Karpas-422 (cell line): ENCODE measurements at regions not wholly inside any gene's neighbourhood (a gene's known extent, or its start where the extent isn't known, plus 50 kb on each side); places are given as distances from the start of the nearest gene placed in this dataset.

Experiments
- DNase-seq: peaks from one replicate; pipeline ENCODE4 v3.0.0-alpha.2; 2015
- H2AFZ ChIP-seq: fragments of 200-600 bp; sonication (generic); 2 replicates; pipeline ENCODE4 v1.6.1; 2014; ENCODE audit warnings: antibody characterized with exemption, low read length, mixed read lengths
- H3K27ac ChIP-seq: fragments of 200-600 bp; sonication (generic); 2 replicates; pipeline ENCODE4 v1.5.1; 2014; ENCODE audit warnings: mild to moderate bottlenecking, low read length, moderate library complexity
- H3K27me3 ChIP-seq: fragments of 200-600 bp; sonication (generic); 2 replicates; pipeline ENCODE4 v1.6.1; 2014; ENCODE audit warnings: low read length, mixed read lengths
- H3K36me3 ChIP-seq: fragments of 200-600 bp; sonication (generic); 2 replicates; pipeline ENCODE4 v1.6.1; 2014; ENCODE audit warnings: low read length, mixed read lengths; ENCODE audit not compliant: insufficient read depth
- H3K4me1 ChIP-seq: fragments of 200-600 bp; sonication (generic); 2 replicates; pipeline ENCODE4 v1.6.1; 2014; ENCODE audit warnings: mild to moderate bottlenecking, low read length, mixed read lengths
- H3K4me2 ChIP-seq: fragments of 200-600 bp; sonication (generic); 2 replicates; pipeline ENCODE4 v1.6.1; 2014; ENCODE audit warnings: low read length, low read depth, mild to moderate bottlenecking; ENCODE audit not compliant: poor library complexity, severe bottlenecking
- H3K4me3 ChIP-seq: fragments of 200-600 bp; sonication (generic); 2 replicates; pipeline ENCODE4 v1.5.1; 2014; ENCODE audit warnings: mild to moderate bottlenecking, antibody characterized with exemption, low read length, mixed read lengths
- H3K79me2 ChIP-seq: fragments of 200-600 bp; sonication (generic); 2 replicates; pipeline ENCODE4 v1.6.1; 2014; ENCODE audit warnings: mild to moderate bottlenecking, low read length, mixed read lengths
- H3K9ac ChIP-seq: fragments of 200-600 bp; sonication (generic); 2 replicates; pipeline ENCODE4 v1.6.0; 2014; ENCODE audit warnings: low read length
- H3K9me2 ChIP-seq: fragments of 200-600 bp; sonication (generic), shearing (Covaris generic); replicated peaks from 2 replicates; pipeline ENCODE4 v1.6.0; 2014; ENCODE audit warnings: mild to moderate bottlenecking, low read length, moderate library complexity; ENCODE audit not compliant: insufficient read depth
- H3K9me3 ChIP-seq: fragments of 300-700, 200-600 bp; sonication (generic); 2 replicates; pipeline ENCODE4 v1.6.1; 2014; ENCODE audit warnings: low read length, mixed read lengths
- H4K20me1 ChIP-seq: fragments of 200-600 bp; sonication (generic); 2 replicates; pipeline ENCODE4 v1.6.1; 2014; ENCODE audit warnings: mild to moderate bottlenecking, antibody characterized with exemption, low read length, low read depth; ENCODE audit not compliant: insufficient read depth

- Histone ChIP-seq H3K9me2 (no peaks in the 10 kb centered on the region), H3K9ac (no peak overlapping the region), H3K79me2 (no peaks in the 10 kb centered on the region), H3K27me3 (no peaks in the 10 kb centered on the region), H2AFZ (no peak overlapping the region), H3K4me3 (no peak overlapping the region), H3K27ac (no peak overlapping the region), H3K9me3 (no peaks in the 10 kb centered on the region; the same call in 1 of the 2 replicates), H3K4me1 (no peaks in the 10 kb centered on the region), H3K36me3 (no peaks in the 10 kb centered on the region), H4K20me1 (no peaks in the 10 kb centered on the region), H3K4me2 (no peak overlapping the region)
- DNase-seq: no peak
These were observed 149.5 kb downstream of the C9orf50 start for GRCh38 chr9:129471201-129472019.

- Histone ChIP-seq H3K9me3 (no peaks in the 10 kb centered on the region; the same call in 1 of the 2 replicates), H3K9ac (no peak overlapping the region), H2AFZ (no peak overlapping the region), H3K4me1 (no peaks in the 10 kb centered on the region), H4K20me1 (no peaks in the 10 kb centered on the region), H3K27ac (no peak overlapping the region), H3K27me3 (no peaks in the 10 kb centered on the region), H3K9me2 (no peaks in the 10 kb centered on the region), H3K36me3 (no peaks in the 10 kb centered on the region), H3K4me2 (no peak overlapping the region), H3K4me3 (no peak overlapping the region), H3K79me2 (no peaks in the 10 kb centered on the region)
- no peak for DNase-seq
These were observed 150.9 kb downstream of the C9orf50 start for GRCh38 chr9:129469988-129470316.

DNA sequence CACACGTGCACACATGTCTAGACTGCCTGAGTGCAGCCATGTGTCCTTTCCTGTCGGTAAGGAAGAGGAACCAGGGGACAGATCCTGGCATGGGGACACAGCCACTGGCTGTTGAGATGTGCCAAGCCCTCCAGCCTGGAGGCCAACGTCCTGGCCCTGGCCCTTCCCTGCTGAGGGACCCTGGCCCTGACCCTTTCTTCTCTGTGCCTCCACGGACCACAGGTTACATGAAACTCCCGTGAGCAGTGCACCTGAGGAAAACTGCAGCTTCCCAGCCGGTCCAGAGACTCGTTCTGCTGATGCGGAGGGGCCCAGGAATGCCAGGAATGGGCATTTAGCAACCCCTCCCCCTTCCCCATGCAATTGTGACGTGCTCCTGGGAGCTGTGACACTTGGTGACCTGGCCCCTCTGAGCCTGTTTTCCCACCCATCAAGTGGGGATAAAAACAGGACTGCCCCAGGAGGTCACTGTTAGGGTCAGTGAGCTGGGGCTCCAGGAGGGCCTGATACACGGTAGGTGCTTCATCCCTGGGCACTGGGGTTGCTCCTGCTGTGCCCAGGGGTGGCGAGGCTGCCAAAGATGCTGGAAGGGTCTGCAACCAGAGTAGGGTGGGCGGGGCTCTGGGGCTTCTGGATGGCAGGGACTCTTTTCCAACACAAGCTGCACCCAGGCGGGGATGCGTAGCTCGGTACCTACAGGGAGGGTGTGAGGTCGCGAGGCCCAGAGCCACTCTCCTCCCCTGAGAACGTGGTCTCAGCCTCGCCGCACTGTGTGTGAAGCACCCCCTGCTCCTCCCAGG is 151.5 kb downstream of the C9orf50 start:
- no peaks in the 10 kb centered on the region for H3K36me3 ChIP-seq
- DNase-seq: no peak
- H3K4me2 ChIP-seq: no peak overlapping the region
- no peaks in the 10 kb centered on the region for H4K20me1 ChIP-seq
- H3K4me1 ChIP-seq: no peaks in the 10 kb centered on the region
- no peak overlapping the region for H3K9ac ChIP-seq
- no peaks in the 10 kb centered on the region; the same call in 1 of the 2 replicates for H3K9me3 ChIP-seq
- no peak overlapping the region for H2AFZ ChIP-seq
- H3K4me3 ChIP-seq: no peak overlapping the region
- H3K27ac ChIP-seq: no peak overlapping the region
- H3K9me2 ChIP-seq: no peaks in the 10 kb centered on the region
- H3K27me3 ChIP-seq: no peaks in the 10 kb centered on the region
- no peaks in the 10 kb centered on the region for H3K79me2 ChIP-seq

DNA sequence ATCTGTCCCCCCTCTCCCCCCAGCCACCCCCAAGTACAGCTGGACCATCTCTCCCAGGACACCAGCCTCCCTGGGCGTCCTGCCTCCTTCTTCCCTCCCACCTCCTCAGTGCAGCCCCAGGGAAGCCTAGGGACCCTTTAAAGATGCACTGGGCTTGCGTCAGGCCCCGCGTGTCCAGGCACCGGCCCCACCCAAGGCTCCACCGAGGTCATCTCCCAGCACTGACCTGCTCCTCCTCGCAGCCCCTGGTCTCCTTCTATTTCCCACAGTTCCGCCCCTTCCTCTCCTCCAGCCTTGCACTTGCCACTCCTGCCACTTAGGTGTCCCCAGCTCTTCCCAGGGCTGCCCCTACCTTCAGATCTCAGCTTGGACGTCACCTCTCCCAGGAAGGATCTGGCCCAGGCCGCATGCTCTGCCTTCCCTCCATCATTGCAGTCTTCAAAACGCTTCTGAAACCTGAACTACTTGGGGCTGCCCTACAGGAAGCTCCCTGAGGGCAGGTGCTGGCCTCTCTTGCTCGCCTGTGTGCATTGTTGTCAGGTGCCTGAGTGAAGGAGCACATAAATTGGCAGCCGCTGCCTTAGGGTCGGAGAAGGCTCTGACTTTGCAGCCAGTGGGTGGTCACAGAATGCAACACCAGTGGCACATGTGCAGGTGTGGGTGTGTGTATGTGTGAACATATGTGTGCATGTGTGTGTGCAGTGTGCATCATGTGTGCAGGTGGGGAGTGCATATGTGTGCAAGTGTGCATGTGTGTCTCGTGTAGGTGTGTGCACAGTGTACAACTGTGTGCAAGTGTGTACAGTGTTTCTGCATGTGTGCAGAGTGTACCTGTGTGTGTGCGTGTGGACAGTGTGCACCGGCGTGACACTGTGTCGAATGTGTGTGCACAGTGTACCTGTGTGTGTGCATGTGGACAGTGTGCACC is 152.9 kb downstream of the C9orf50 start:
- DNase-seq: no peak
- Histone ChIP-seq H3K4me2 (no peak overlapping the region), H3K79me2 (no peaks in the 10 kb centered on the region), H3K27ac (no peak overlapping the region), H3K9me2 (no peaks in the 10 kb centered on the region), H3K4me1 (no peaks in the 10 kb centered on the region), H3K9me3 (no peaks in the 10 kb centered on the region), H3K4me3 (no peak overlapping the region), H3K27me3 (no peaks in the 10 kb centered on the region), H2AFZ (no peak overlapping the region), H3K36me3 (no peaks in the 10 kb centered on the region), H3K9ac (no peak overlapping the region), H4K20me1 (no peaks in the 10 kb centered on the region)

GRCh38 chr9:129467004-129467588 is 153.8 kb downstream of the C9orf50 start:
- no peaks in the 10 kb centered on the region for H3K9me3 ChIP-seq
- no peak overlapping the region for H3K4me3 ChIP-seq
- H3K36me3 ChIP-seq: no peaks in the 10 kb centered on the region
- no peaks in the 10 kb centered on the region for H3K27me3 ChIP-seq
- H3K79me2 ChIP-seq: no peaks in the 10 kb centered on the region
- H2AFZ ChIP-seq: no peak overlapping the region
- H3K9ac ChIP-seq: no peak overlapping the region
- no peak overlapping the region for H3K27ac ChIP-seq
- H3K4me1 ChIP-seq: no peaks in the 10 kb centered on the region
- no peak for DNase-seq
- no peaks in the 10 kb centered on the region for H4K20me1 ChIP-seq
- H3K9me2 ChIP-seq: no peaks in the 10 kb centered on the region
- H3K4me2 ChIP-seq: no peak overlapping the region

DNA sequence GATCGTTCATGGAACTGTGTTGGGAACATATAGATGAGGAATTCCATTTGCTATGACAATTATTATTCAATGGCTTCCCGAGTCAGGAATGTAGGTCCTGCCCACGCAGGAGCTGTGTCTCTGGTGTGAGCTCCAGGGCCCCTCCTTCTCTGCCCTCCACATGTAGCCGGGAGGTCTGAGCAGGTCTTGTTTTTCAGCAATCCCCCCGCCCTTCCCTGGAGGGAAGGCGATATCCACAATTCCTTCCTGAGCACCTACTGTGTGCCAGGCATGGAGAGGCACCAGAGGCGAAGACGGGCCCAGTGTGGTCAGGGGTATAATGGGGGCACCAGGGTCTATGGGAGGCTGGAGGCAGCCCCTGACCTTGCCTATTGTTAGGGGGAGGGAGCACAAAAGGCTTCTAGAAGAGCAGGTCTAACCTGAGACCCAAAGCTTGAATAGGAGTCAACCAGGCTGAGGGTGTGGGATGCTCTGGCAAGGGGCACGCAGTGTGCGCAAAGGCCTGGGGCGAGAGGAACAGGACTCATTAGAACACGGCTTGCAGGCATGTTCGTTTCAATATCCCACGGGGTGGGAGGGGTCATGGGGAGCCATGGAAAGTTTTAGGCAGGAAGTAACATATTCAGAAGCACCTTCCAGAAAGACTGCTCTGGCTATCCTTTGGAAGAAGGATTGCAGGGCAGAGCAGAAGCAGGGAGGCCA is 154.9 kb downstream of the C9orf50 start:
- H3K79me2 ChIP-seq: no peaks in the 10 kb centered on the region
- H3K4me2 ChIP-seq: no peak overlapping the region
- DNase-seq: no peak
- H3K9me2 ChIP-seq: no peaks in the 10 kb centered on the region
- no peak overlapping the region for H3K4me3 ChIP-seq
- H4K20me1 ChIP-seq: no peaks in the 10 kb centered on the region
- H3K9me3 ChIP-seq: no peaks in the 10 kb centered on the region
- H3K27ac ChIP-seq: no peak overlapping the region
- H3K27me3 ChIP-seq: no peaks in the 10 kb centered on the region
- H3K4me1 ChIP-seq: no peaks in the 10 kb centered on the region
- H3K9ac ChIP-seq: no peak overlapping the region
- H2AFZ ChIP-seq: no peak overlapping the region
- H3K36me3 ChIP-seq: no peaks in the 10 kb centered on the region

DNA sequence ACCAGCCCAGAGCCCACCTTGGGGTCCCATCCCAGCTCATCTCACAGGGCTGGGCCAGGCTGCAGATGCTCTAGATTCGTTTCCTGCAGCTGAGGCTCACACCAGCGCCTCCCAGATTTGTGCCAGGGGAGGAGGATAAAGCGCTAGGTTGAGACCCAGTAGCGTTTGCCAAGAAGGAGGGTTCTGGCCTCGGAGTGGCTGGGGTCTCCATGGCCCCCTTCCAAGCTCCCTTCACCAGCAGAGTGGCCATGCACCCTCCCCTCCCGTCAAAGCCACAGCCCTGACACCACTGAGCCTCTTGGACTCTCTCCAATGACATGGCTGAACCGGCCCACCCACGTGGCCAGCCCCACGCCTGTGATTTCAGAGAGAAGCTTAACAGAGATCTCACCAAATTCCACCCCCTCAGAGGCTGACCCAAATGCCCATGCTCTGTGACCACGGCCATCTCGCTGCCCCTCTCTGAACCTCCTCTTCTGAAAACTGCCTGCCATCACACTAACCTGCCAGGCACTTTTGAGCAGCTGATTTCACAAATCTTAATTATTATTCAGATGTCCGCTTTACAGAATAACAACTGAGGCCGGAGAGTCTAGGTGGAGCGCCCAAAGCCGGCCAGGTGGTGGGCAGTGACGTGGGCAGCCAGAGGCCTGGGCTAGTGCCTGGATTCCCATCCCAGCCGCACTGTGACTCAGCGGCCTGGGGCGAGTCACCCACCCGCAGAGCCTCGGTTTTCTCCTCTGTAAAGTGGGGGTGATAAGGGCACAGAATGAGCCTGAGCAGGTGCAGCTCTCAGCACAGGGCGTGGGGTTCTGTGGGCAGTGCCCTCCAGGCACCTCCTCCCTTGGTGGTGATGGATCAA is 155.7 kb downstream of the C9orf50 start:
- Histone ChIP-seq H3K9ac (no peak overlapping the region), H3K79me2 (no peaks in the 10 kb centered on the region), H3K4me1 (no peaks in the 10 kb centered on the region), H3K9me2 (no peaks in the 10 kb centered on the region), H3K4me2 (no peak overlapping the region), H4K20me1 (no peaks in the 10 kb centered on the region), H3K36me3 (no peaks in the 10 kb centered on the region), H3K4me3 (no peak overlapping the region), H3K9me3 (no peaks in the 10 kb centered on the region), H3K27me3 (no peaks in the 10 kb centered on the region), H2AFZ (no peak overlapping the region), H3K27ac (no peak overlapping the region)
- no peak for DNase-seq
